Colonic mucosa (tissue), 4 donors: ENCODE measurements at regions not wholly inside any gene's neighbourhood (a gene's known extent, or its start where the extent isn't known, plus 50 kb on each side); places are given as distances from the start of the nearest gene placed in this dataset.

ENCODE experiments used
- DNase-seq: peaks from one replicate; pipeline ENCODE4 v3.0.0-alpha.2; 2020
- H3K27ac ChIP-seq: fragments of 200-600 bp; one replicate; pipeline ENCODE4 v1.8.0; 2021
- H3K27me3 ChIP-seq: fragments of 200-600 bp; one replicate; pipeline ENCODE4 v1.8.0; 2021
- H3K36me3 ChIP-seq: fragments of 200-600 bp; one replicate; pipeline ENCODE4 v1.8.0; 2021
- H3K4me1 ChIP-seq: fragments of 200-600 bp; one replicate; pipeline ENCODE4 v1.8.0; 2021; ENCODE audit warnings: mild to moderate bottlenecking
- H3K4me3 ChIP-seq: fragments of 200-600 bp; one replicate; pipeline ENCODE4 v1.8.0; 2021
- H3K9ac ChIP-seq, 2 donors: one replicate each; pipeline ENCODE4 v1.7.0; 2013; ENCODE audit warnings: control low read depth in 2 of 2, low read depth in 2 of 2, low read length in 2 of 2
- H3K9me3 ChIP-seq: fragments of 200-600 bp; one replicate; pipeline ENCODE4 v1.8.0; 2021
- intact Hi-C: fragments of 100-400 bp; cut with DNase I; formaldehyde crosslinking; loops from one replicate; pipeline ENCODE4 v1.14.1; 2022
- TF ChIP-seq, protein P1 (sequence below): fragments of 200-600 bp; IDR thresholded peaks from one replicate; pipeline ENCODE4 v1.8.0; 2022; ENCODE audit warnings: antibody characterized with exemption, mild to moderate bottlenecking
- donor health status: healthy.
- donor health status: DM: no; HTN: no; CAD: no.
- donor health status: DM: no; HTN: no; CAD: no.

DNA sequence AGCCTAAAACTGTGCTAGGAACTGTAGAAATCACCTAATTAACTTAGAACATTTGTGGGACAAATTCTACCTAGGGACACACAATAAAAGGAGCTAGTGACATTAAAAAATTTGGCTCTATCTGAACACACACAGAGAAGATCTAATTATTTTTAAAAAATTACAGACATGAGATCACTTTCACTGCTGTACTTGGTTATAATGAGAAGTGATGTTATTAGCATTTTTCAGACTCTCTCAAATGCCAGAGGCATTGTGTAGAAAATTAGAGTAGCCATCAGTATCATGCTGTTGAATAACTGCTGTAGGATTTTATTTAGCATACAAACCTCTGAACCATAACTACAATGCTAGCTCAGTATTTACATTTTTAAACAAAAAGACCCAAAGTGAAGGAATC lies 109.1 kb upstream of the ANK2 start:
- Histone ChIP-seq H3K27me3 (no peaks in the 10 kb centered on the region), H3K27ac (no peak overlapping the region), H3K4me1 (no peaks in the 10 kb centered on the region), H3K9me3 (no peaks in the 10 kb centered on the region), H3K4me3 (no peak overlapping the region), H3K36me3 (no peaks in the 10 kb centered on the region), H3K9ac (no peak overlapping the region)
- intact Hi-C loops = no loop called here
- no peak for DNase-seq
- TF ChIP-seq, protein P1, sequence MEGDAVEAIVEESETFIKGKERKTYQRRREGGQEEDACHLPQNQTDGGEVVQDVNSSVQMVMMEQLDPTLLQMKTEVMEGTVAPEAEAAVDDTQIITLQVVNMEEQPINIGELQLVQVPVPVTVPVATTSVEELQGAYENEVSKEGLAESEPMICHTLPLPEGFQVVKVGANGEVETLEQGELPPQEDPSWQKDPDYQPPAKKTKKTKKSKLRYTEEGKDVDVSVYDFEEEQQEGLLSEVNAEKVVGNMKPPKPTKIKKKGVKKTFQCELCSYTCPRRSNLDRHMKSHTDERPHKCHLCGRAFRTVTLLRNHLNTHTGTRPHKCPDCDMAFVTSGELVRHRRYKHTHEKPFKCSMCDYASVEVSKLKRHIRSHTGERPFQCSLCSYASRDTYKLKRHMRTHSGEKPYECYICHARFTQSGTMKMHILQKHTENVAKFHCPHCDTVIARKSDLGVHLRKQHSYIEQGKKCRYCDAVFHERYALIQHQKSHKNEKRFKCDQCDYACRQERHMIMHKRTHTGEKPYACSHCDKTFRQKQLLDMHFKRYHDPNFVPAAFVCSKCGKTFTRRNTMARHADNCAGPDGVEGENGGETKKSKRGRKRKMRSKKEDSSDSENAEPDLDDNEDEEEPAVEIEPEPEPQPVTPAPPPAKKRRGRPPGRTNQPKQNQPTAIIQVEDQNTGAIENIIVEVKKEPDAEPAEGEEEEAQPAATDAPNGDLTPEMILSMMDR = no peak

- H3K4me1 ChIP-seq = no peaks in the 10 kb centered on the region
- no peaks in the 10 kb centered on the region for H3K9me3 ChIP-seq
- DNase-seq = no peak
- H3K27ac ChIP-seq = no peak overlapping the region
- intact Hi-C loops = no loop called here
- H3K9ac ChIP-seq = no peak overlapping the region
- no peaks in the 10 kb centered on the region for H3K36me3 ChIP-seq
- H3K4me3 ChIP-seq = no peak overlapping the region
- TF ChIP-seq, protein P1 = no peak
- H3K27me3 ChIP-seq = no peaks in the 10 kb centered on the region
Observed at GRCh38 chr4:112942077-112942476, 107.4 kb upstream of the ANK2 start.

DNA sequence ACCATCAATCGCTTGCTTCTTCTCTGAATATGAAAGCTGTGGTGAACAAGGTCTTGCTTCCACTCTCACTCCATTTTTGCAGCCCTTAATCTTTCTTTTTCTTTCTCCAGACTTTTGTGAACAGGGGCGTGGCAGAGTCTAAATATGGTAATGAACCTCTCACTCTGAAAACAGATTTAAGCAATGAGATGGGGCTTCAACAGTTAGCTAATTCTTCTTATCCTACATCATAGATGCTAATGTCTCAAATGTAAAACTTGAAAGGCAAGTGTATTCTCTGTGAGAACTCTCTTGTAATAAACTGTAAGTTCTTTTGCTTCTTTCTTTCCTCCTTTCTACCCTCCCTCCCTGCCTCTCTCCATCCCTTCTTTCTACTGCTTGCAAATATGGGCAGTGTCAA lies 106.5 kb upstream of the ANK2 start:
- no peak for DNase-seq
- H3K4me3 ChIP-seq = no peak overlapping the region
- H3K9me3 ChIP-seq = no peaks in the 10 kb centered on the region
- no peaks in the 10 kb centered on the region for H3K36me3 ChIP-seq
- H3K27me3 ChIP-seq = no peaks in the 10 kb centered on the region
- H3K4me1 ChIP-seq = no peaks in the 10 kb centered on the region
- intact Hi-C loops = no loop called here
- no peak overlapping the region for H3K27ac ChIP-seq
- TF ChIP-seq, protein P1 = no peak
- no peak overlapping the region for H3K9ac ChIP-seq

GRCh38 chr4:112944006-112944405 lies 105.4 kb upstream of the ANK2 start:
- TF ChIP-seq, protein P1 = no peak
- H3K27me3 ChIP-seq = no peaks in the 10 kb centered on the region
- intact Hi-C loops = no loop called here
- no peak overlapping the region for H3K4me3 ChIP-seq
- no peak overlapping the region for H3K9ac ChIP-seq
- H3K9me3 ChIP-seq = no peaks in the 10 kb centered on the region
- H3K36me3 ChIP-seq = no peaks in the 10 kb centered on the region
- H3K4me1 ChIP-seq = no peaks in the 10 kb centered on the region
- no peak overlapping the region for H3K27ac ChIP-seq
- no peak for DNase-seq

DNA sequence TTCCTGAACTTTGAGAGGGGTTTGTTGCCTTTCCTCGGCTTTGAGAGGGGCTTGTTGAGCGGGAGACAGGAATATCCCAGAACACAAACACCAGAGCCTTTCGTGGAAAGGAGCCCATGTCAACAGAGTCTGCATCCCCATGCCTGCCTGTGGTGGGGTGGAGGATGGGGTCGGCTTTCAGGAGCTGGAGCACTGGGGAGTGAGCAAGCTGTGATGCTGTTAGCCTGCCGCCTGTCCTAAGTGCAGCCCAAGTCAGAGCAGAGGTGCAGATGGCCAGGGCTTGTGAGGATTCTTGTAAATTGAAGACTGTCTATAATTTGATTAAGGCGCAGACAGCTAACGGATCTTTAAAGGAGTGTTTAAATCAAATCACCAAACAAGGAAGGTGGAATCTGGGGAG lies 103.3 kb upstream of the ANK2 start:
- Histone ChIP-seq H3K27me3 (no peaks in the 10 kb centered on the region), H3K4me1 (no peaks in the 10 kb centered on the region), H3K27ac (no peak overlapping the region), H3K9me3 (no peaks in the 10 kb centered on the region), H3K36me3 (no peaks in the 10 kb centered on the region), H3K9ac (no peak overlapping the region), H3K4me3 (no peak overlapping the region)
- DNase-seq = no peak
- TF ChIP-seq, protein P1 = no peak
- intact Hi-C loops = no loop called here

DNA sequence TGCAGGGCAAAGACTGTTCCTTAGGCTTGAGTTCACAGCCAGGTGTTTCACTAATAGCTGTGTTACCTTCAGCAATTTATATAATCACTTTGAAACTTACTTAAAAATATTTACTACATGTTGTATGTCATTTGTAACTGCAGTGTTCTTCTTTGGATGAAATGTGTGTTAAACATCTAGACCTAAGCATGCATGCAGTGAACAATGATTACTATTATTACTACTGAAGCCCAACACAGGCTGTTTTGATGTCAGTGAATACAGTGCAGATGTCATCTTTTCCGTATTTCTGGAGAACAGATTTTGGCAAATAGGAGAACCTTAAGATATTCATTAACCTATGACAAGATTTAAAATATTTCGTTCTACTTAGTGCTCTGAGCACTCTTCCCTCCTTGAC lies 101.8 kb upstream of the ANK2 start:
- Histone ChIP-seq H3K27me3 (no peaks in the 10 kb centered on the region), H3K9me3 (no peaks in the 10 kb centered on the region), H3K4me3 (no peak overlapping the region), H3K4me1 (no peaks in the 10 kb centered on the region), H3K9ac (no peak overlapping the region), H3K36me3 (no peaks in the 10 kb centered on the region), H3K27ac (no peak overlapping the region)
- intact Hi-C loops = no loop called here
- TF ChIP-seq, protein P1 = no peak
- no peak for DNase-seq
